ENCODE measurements at regions not wholly inside any gene's neighbourhood (a gene's known extent, or its start where the extent isn't known, plus 50 kb on each side); places are given as distances from the start of the nearest gene placed in this dataset.

DNA sequence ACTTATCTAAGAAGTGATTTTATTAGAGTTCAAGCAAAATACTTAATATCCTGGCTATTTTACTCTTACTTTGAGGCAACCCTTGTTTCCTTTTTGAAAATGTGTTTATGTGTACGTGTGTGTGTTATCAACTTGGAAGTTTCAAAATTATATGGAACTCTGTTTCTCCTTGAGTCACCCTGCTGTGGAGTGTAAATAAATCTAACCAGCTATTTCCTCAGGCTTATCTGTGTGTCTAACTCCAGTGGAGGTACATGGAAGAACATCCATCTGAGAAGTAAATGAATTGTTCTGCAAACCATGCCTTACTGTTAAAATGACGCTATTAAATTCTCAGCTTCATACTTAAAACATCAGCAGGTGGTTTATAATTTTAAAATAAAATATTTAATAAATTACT, 583.4 kb upstream of the SLITRK5 start:
- Histone ChIP-seq H3K27me3 (no peaks in the 10 kb centered on the region), H3K36me3 (no peaks in the 10 kb centered on the region), H3K27ac (no peak overlapping the region), H3K9me3 (no peaks in the 10 kb centered on the region), H3K4me1 (no peaks in the 10 kb centered on the region), H3K4me3 (no peak overlapping the region)
- DNase-seq (no peak), ATAC-seq (no peak)
- intact Hi-C loops (cut with DNase I; ENCODE audit: low total_unique reads) (no loop called here), in situ Hi-C loops (cut with MboI; ENCODE audit: low sequenced_read_pairs in 4 of 4) (no loop called here)
- TF ChIP-seq POLR2A (IDR thresholded peaks at IDR 0.05) = no peak
- TF ChIP-seq, protein P1, sequence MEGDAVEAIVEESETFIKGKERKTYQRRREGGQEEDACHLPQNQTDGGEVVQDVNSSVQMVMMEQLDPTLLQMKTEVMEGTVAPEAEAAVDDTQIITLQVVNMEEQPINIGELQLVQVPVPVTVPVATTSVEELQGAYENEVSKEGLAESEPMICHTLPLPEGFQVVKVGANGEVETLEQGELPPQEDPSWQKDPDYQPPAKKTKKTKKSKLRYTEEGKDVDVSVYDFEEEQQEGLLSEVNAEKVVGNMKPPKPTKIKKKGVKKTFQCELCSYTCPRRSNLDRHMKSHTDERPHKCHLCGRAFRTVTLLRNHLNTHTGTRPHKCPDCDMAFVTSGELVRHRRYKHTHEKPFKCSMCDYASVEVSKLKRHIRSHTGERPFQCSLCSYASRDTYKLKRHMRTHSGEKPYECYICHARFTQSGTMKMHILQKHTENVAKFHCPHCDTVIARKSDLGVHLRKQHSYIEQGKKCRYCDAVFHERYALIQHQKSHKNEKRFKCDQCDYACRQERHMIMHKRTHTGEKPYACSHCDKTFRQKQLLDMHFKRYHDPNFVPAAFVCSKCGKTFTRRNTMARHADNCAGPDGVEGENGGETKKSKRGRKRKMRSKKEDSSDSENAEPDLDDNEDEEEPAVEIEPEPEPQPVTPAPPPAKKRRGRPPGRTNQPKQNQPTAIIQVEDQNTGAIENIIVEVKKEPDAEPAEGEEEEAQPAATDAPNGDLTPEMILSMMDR (IDR thresholded peaks at IDR 0.05 in 4 of 5, conservative IDR thresholded peaks at IDR 0.05 in 1 of 5) = no peak

- DNase-seq (no peak), ATAC-seq (no peak)
- Histone ChIP-seq H3K36me3 (no peaks in the 10 kb centered on the region), H3K9me3 (no peaks in the 10 kb centered on the region), H3K4me1 (no peaks in the 10 kb centered on the region), H3K4me3 (no peak overlapping the region), H3K27me3 (no peaks in the 10 kb centered on the region), H3K27ac (no peak overlapping the region)
- TF ChIP-seq, protein P1 (IDR thresholded peaks at IDR 0.05 in 4 of 5, conservative IDR thresholded peaks at IDR 0.05 in 1 of 5) = no peak
- no peak for TF ChIP-seq POLR2A (IDR thresholded peaks at IDR 0.05)
- in situ Hi-C loops (cut with MboI; ENCODE audit: low sequenced_read_pairs in 4 of 4) = no loop called here
- intact Hi-C loops (cut with DNase I; ENCODE audit: low total_unique reads) = no loop called here
These were observed 581.8 kb upstream of the SLITRK5 start for GRCh38 chr13:87089391-87089790.

DNA sequence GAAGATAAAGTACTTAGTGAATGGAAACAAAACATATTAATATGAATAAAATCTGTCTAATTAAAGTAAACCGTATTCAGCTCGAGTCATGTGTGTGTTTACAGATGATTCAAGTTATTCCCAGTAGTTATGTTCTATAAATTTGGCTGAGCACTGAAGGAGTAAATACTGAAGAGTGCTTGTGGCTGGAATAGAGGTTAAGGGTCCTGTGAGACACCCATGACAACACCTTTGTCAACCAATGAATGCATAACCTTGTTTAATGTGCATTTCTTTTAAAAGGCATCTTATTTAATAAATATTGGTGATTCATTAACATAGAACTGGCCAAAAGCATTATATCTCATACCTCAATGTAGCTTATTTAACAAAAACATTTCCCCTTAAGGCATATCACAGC, 577.8 kb upstream of the SLITRK5 start:
- intact Hi-C loops (cut with DNase I; ENCODE audit: low total_unique reads) = no loop called here
- DNase-seq (no peak), ATAC-seq (no peak)
- no peaks in the 10 kb centered on the region for H3K36me3 ChIP-seq
- H3K27me3 ChIP-seq = no peaks in the 10 kb centered on the region
- H3K27ac ChIP-seq = no peak overlapping the region
- no peak overlapping the region for H3K4me3 ChIP-seq
- H3K4me1 ChIP-seq = no peaks in the 10 kb centered on the region
- TF ChIP-seq, protein P1 (IDR thresholded peaks at IDR 0.05 in 4 of 5, conservative IDR thresholded peaks at IDR 0.05 in 1 of 5) = no peak
- no peak for TF ChIP-seq POLR2A (IDR thresholded peaks at IDR 0.05)
- in situ Hi-C loops (cut with MboI; ENCODE audit: low sequenced_read_pairs in 4 of 4) = no loop called here
- H3K9me3 ChIP-seq = no peaks in the 10 kb centered on the region

DNA sequence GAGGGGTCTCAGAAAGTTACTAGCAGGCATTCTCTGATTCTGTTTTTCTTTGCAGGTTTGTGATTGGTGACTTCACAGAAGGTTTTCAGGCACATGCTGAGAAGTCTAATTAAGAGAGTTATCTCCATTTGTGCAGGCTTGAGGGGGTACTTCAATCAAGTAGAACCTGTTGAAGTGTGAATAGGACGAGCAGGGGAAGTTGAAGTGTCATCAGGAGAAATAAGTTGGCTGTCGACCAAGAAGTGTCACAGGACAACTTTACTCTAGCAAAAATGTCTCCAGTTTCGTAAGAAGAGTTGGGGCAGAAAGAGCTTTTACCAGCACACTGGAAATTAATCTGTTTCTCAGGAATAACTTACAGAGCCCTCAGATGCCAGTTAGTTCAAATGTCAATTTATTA, 576.5 kb upstream of the SLITRK5 start:
- no peak overlapping the region for H3K4me3 ChIP-seq
- no peaks in the 10 kb centered on the region for H3K27me3 ChIP-seq
- intact Hi-C loops (cut with DNase I; ENCODE audit: low total_unique reads) = no loop called here
- TF ChIP-seq, protein P1 (IDR thresholded peaks at IDR 0.05 in 4 of 5, conservative IDR thresholded peaks at IDR 0.05 in 1 of 5) = no peak
- TF ChIP-seq POLR2A (IDR thresholded peaks at IDR 0.05) = no peak
- DNase-seq (no peak), ATAC-seq (no peak)
- no peaks in the 10 kb centered on the region for H3K36me3 ChIP-seq
- no peaks in the 10 kb centered on the region for H3K9me3 ChIP-seq
- H3K4me1 ChIP-seq = no peaks in the 10 kb centered on the region
- in situ Hi-C loops (cut with MboI; ENCODE audit: low sequenced_read_pairs in 4 of 4) = no loop called here
- no peak overlapping the region for H3K27ac ChIP-seq

GRCh38 chr13:87100431-87100830, 570.7 kb upstream of the SLITRK5 start:
- intact Hi-C loops (cut with DNase I; ENCODE audit: low total_unique reads) = no loop called here
- Histone ChIP-seq H3K27me3 (no peaks in the 10 kb centered on the region), H3K4me3 (no peak overlapping the region), H3K27ac (no peak overlapping the region), H3K36me3 (no peaks in the 10 kb centered on the region), H3K4me1 (no peaks in the 10 kb centered on the region), H3K9me3 (no peaks in the 10 kb centered on the region)
- in situ Hi-C loops (cut with MboI; ENCODE audit: low sequenced_read_pairs in 4 of 4) = no loop called here
- ATAC-seq = no peak
- no peak for TF ChIP-seq POLR2A (IDR thresholded peaks at IDR 0.05)
- TF ChIP-seq, protein P1 (IDR thresholded peaks at IDR 0.05 in 4 of 5, conservative IDR thresholded peaks at IDR 0.05 in 1 of 5) = no peak
- no peak for DNase-seq

All from gastrocnemius medialis (tissue), 4 donors.